Suprapubic skin (tissue), 4 donors: ENCODE measurements at regions not wholly inside any gene's neighbourhood (a gene's known extent, or its start where the extent isn't known, plus 50 kb on each side); places are given as distances from the start of the nearest gene placed in this dataset.

Source experiments
- DNase-seq, 2 donors: peaks; one replicate each; pipeline ENCODE4 v3.0.0-alpha.2; 2019; ENCODE audit warnings: low spot score in 2 of 2
- H3K27ac ChIP-seq: fragments of 200-600 bp; sonication (generic); one replicate; pipeline ENCODE4 v1.5.1; 2019
- H3K27me3 ChIP-seq: fragments of 200-600 bp; sonication (generic); one replicate; pipeline ENCODE4 v1.5.1; 2019
- H3K36me3 ChIP-seq: fragments of 200-600 bp; sonication (generic); one replicate; pipeline ENCODE4 v1.5.1; 2019
- H3K4me1 ChIP-seq: fragments of 200-600 bp; sonication (generic); one replicate; pipeline ENCODE4 v1.5.1; 2019
- H3K4me3 ChIP-seq: fragments of 200-600 bp; sonication (generic); one replicate; pipeline ENCODE4 v1.5.1; 2019; ENCODE audit warnings: mild to moderate bottlenecking
- H3K9me3 ChIP-seq: fragments of 200-600 bp; sonication (generic); one replicate; pipeline ENCODE4 v1.5.1; 2019
- CTCF ChIP-seq, 2 donors: fragments of 200-600 bp in 1 of 2; fragments of 450-650 bp in 1 of 2; sonication (generic) in 1 of 2; IDR thresholded peaks; one replicate each; pipeline ENCODE4 v1.5.1; 2016 to 2019; ENCODE audit warnings: antibody characterized with exemption in 2 of 2, mild to moderate bottlenecking in 1 of 2, moderate library complexity in 1 of 2
- EP300 ChIP-seq: sonication (generic); formaldehyde crosslinking; IDR thresholded peaks from one replicate; pipeline ENCODE4 v1.6.1; 2017; ENCODE audit warnings: antibody characterized with exemption
- POLR2A ChIP-seq, 2 donors: fragments of 450-650 bp; IDR thresholded peaks; one replicate each; pipeline ENCODE4 v1.6.1; 2017; ENCODE audit warnings: antibody characterized with exemption in 2 of 2, mild to moderate bottlenecking in 2 of 2, moderate library complexity in 2 of 2
- POLR2AphosphoS5 ChIP-seq, 3 donors: sonication (generic); formaldehyde crosslinking; IDR thresholded peaks; one replicate each; pipeline ENCODE4 v1.6.1; 2017; ENCODE audit warnings: antibody characterized with exemption in 3 of 3
- WGBS: methylation state at CpG from one replicate; pipeline ENCODE4 v1.1.5; 2018; 5-methylcytosine and 5-hydroxymethylcytosine counted together

- Histone ChIP-seq H3K4me1 (no peaks in the 10 kb centered on the region), H3K36me3 (no peaks in the 10 kb centered on the region), H3K4me3 (no peak overlapping the region), H3K27me3 (no peaks in the 10 kb centered on the region), H3K9me3 (no peaks in the 10 kb centered on the region), H3K27ac (no peak overlapping the region)
- TF ChIP-seq CTCF (IDR thresholded peaks at IDR 0.05) (no peak), EP300 (no peak), POLR2AphosphoS5 (IDR thresholded peaks at IDR 0.05) (no peak), POLR2A (IDR thresholded peaks at IDR 0.05) (no peak)
- no peak for DNase-seq
- WGBS: 97% methylated on average over 3 of the region's 3 CpGs
Observed at GRCh38 chr10:30793093-30793492, 163.5 kb upstream of the LYZL2 start.

- Histone ChIP-seq H3K9me3 (no peaks in the 10 kb centered on the region), H3K4me3 (no peak overlapping the region), H3K4me1 (no peaks in the 10 kb centered on the region), H3K27me3 (no peaks in the 10 kb centered on the region), H3K36me3 (no peaks in the 10 kb centered on the region), H3K27ac (no peak overlapping the region)
- TF ChIP-seq POLR2A (IDR thresholded peaks at IDR 0.05) (no peak), POLR2AphosphoS5 (IDR thresholded peaks at IDR 0.05) (no peak), EP300 (no peak)
- WGBS: 88% methylated on average over 2 of the region's 2 CpGs
- no peak for DNase-seq
Observed at GRCh38 chr10:30792025-30792424, 162.5 kb upstream of the LYZL2 start.

- Histone ChIP-seq H3K27ac (peak overlapping the region; percentile 37), H3K9me3 (no peaks in the 10 kb centered on the region), H3K27me3 (no peaks in the 10 kb centered on the region), H3K4me1 (no peaks in the 10 kb centered on the region), H3K36me3 (no peaks in the 10 kb centered on the region), H3K4me3 (no peak overlapping the region)
- 49% methylated on average over 5 of the region's 5 CpGs for WGBS
- no peak for TF ChIP-seq EP300
- no peak for TF ChIP-seq POLR2AphosphoS5 (IDR thresholded peaks at IDR 0.05)
- TF ChIP-seq CTCF (IDR thresholded peaks at IDR 0.05): no peak
- no peak for TF ChIP-seq POLR2A (IDR thresholded peaks at IDR 0.05)
- DNase-seq: no peak
Observed at GRCh38 chr10:30791197-30791611, 161.7 kb upstream of the LYZL2 start.

GRCh38 chr10:30789806-30790205, 160.3 kb upstream of the LYZL2 start:
- no peaks in the 10 kb centered on the region for H3K36me3 ChIP-seq
- WGBS: 88% methylated on average over 10 of the region's 10 CpGs
- no peak overlapping the region for H3K4me3 ChIP-seq
- DNase-seq: no peak
- H3K9me3 ChIP-seq: no peaks in the 10 kb centered on the region
- no peak for TF ChIP-seq CTCF (IDR thresholded peaks at IDR 0.05)
- no peak overlapping the region for H3K27ac ChIP-seq
- peaks cover 10% of the 10 kb centered on the region for H3K4me1 ChIP-seq
- no peaks in the 10 kb centered on the region for H3K27me3 ChIP-seq

GRCh38 chr10:30788307-30788706, 158.8 kb upstream of the LYZL2 start:
- Histone ChIP-seq H3K4me3 (no peak overlapping the region), H3K27me3 (no peaks in the 10 kb centered on the region), H3K27ac (no peak overlapping the region), H3K4me1 (peaks cover 21% of the 10 kb centered on the region), H3K9me3 (no peaks in the 10 kb centered on the region), H3K36me3 (no peaks in the 10 kb centered on the region)
- 55% methylated on average over 3 of the region's 3 CpGs for WGBS
- no peak for DNase-seq
- TF ChIP-seq POLR2AphosphoS5 (IDR thresholded peaks at IDR 0.05) (no peak), CTCF (IDR thresholded peaks at IDR 0.05) (no peak), POLR2A (IDR thresholded peaks at IDR 0.05) (no peak), EP300 (no peak)

- Histone ChIP-seq H3K36me3 (no peaks in the 10 kb centered on the region), H3K4me3 (no peak overlapping the region), H3K4me1 (peaks cover 25% of the 10 kb centered on the region), H3K27ac (no peak overlapping the region), H3K27me3 (no peaks in the 10 kb centered on the region), H3K9me3 (no peaks in the 10 kb centered on the region)
- DNase-seq: no peak
- 100% methylated on average over 2 of the region's 2 CpGs for WGBS
- no peak for TF ChIP-seq EP300
- TF ChIP-seq POLR2AphosphoS5 (IDR thresholded peaks at IDR 0.05): no peak
- no peak for TF ChIP-seq CTCF (IDR thresholded peaks at IDR 0.05)
- TF ChIP-seq POLR2A (IDR thresholded peaks at IDR 0.05): no peak
Observed at GRCh38 chr10:30786906-30787305, 157.4 kb upstream of the LYZL2 start.
